Cardiac muscle cell (in vitro differentiated cells and primary cell): ENCODE measurements at regions not wholly inside any gene's neighbourhood (a gene's known extent, or its start where the extent isn't known, plus 50 kb on each side); places are given as distances from the start of the nearest gene placed in this dataset.

Source experiments
- DNase-seq, 2 donors: peaks; one replicate each; pipeline versions ENCODE4 v3.0.0 to v3.0.0-alpha.2; 2010 to 2017; ENCODE audit warnings: low read depth in 1 of 2, low spot score in 1 of 2
- H3K27ac ChIP-seq: fragments of 200-600 bp; sonication (generic); 2 replicates; pipeline ENCODE4 v1.5.1; 2016
- H3K27me3 ChIP-seq: fragments of 200-600 bp; sonication (generic); 2 replicates; pipeline ENCODE4 v1.6.0; 2016; ENCODE audit warnings: control low read depth
- H3K36me3 ChIP-seq: fragments of 200-600 bp; sonication (generic); 2 replicates; pipeline ENCODE4 v1.5.1; 2016; ENCODE audit warnings: control low read depth
- H3K4me1 ChIP-seq: fragments of 200-600 bp; sonication (generic); 2 replicates; pipeline ENCODE4 v1.8.1; 2017; ENCODE audit warnings: low read depth, mild to moderate bottlenecking, mixed run types
- H3K4me3 ChIP-seq: fragments of 200-600 bp; sonication (generic); 2 replicates; pipeline ENCODE4 v1.5.1; 2016; ENCODE audit warnings: mild to moderate bottlenecking
- H3K9me3 ChIP-seq: fragments of 200-600 bp; sonication (generic); 2 replicates; pipeline ENCODE4 v1.5.1; 2017; ENCODE audit warnings: low read depth, mild to moderate bottlenecking, control low read depth
- CTCF ChIP-seq: IDR thresholded peaks from 2 replicates; pipeline ENCODE4 v1.5.1; 2012; ENCODE audit warnings: low read depth, mild to moderate bottlenecking, low read length

- no peak for TF ChIP-seq CTCF
- no peak overlapping the region for H3K27ac ChIP-seq
- peaks cover 4% of the 10 kb centered on the region for H3K4me1 ChIP-seq
- H3K9me3 ChIP-seq, result no peaks in the 10 kb centered on the region
- H3K4me3 ChIP-seq, result no peak overlapping the region
- no peaks in the 10 kb centered on the region for H3K36me3 ChIP-seq
- no peaks in the 10 kb centered on the region for H3K27me3 ChIP-seq
- peak in 1 of 2 donors; percentile 21 for DNase-seq
Measured at GRCh38 chr6:97524811-97525210, 241.8 kb upstream of the MMS22L start.

- H3K27ac ChIP-seq, result no peak overlapping the region
- no peaks in the 10 kb centered on the region for H3K36me3 ChIP-seq
- TF ChIP-seq CTCF, result no peak
- H3K9me3 ChIP-seq, result no peaks in the 10 kb centered on the region
- H3K27me3 ChIP-seq, result no peaks in the 10 kb centered on the region
- DNase-seq, result no peak
- H3K4me1 ChIP-seq, result no peaks in the 10 kb centered on the region
- no peak overlapping the region for H3K4me3 ChIP-seq
Measured at GRCh38 chr6:97535800-97536199, 252.8 kb upstream of the MMS22L start.

GRCh38 chr6:97548354-97548753, 265.3 kb upstream of the MMS22L start:
- Histone ChIP-seq H3K27ac (no peak overlapping the region), H3K36me3 (no peaks in the 10 kb centered on the region), H3K4me1 (no peaks in the 10 kb centered on the region), H3K27me3 (no peaks in the 10 kb centered on the region), H3K9me3 (no peaks in the 10 kb centered on the region), H3K4me3 (no peak overlapping the region)
- no peak for TF ChIP-seq CTCF
- no peak for DNase-seq

GRCh38 chr6:97557355-97557754, 274.3 kb upstream of the MMS22L start:
- H3K4me3 ChIP-seq, result no peak overlapping the region

GRCh38 chr6:97563529-97563928, 280.5 kb upstream of the MMS22L start:
- H3K27ac ChIP-seq, result no peak overlapping the region
- DNase-seq, result no peak
- no peaks in the 10 kb centered on the region for H3K4me1 ChIP-seq
- no peaks in the 10 kb centered on the region for H3K27me3 ChIP-seq
- H3K9me3 ChIP-seq, result no peaks in the 10 kb centered on the region
- no peak overlapping the region for H3K4me3 ChIP-seq
- TF ChIP-seq CTCF, result no peak
- no peaks in the 10 kb centered on the region for H3K36me3 ChIP-seq

More at GRCh38 chr6:97557355-97557754, 274.3 kb upstream of the MMS22L start:
- Histone ChIP-seq H3K27me3 (no peaks in the 10 kb centered on the region), H3K27ac (no peak overlapping the region), H3K4me1 (no peaks in the 10 kb centered on the region), H3K36me3 (no peaks in the 10 kb centered on the region), H3K9me3 (no peaks in the 10 kb centered on the region)
- no peak for DNase-seq
- no peak for TF ChIP-seq CTCF

GRCh38 chr6:97572943-97573342, 289.9 kb upstream of the MMS22L start:
- Histone ChIP-seq H3K27me3 (no peaks in the 10 kb centered on the region), H3K9me3 (no peaks in the 10 kb centered on the region), H3K36me3 (no peaks in the 10 kb centered on the region), H3K4me3 (no peak overlapping the region), H3K4me1 (no peaks in the 10 kb centered on the region), H3K27ac (no peak overlapping the region)
- no peak for TF ChIP-seq CTCF
- DNase-seq, result no peak
